Skin of body (tissue), 1 donor: ENCODE measurements at regions not wholly inside any gene's neighbourhood (a gene's known extent, or its start where the extent isn't known, plus 50 kb on each side); places are given as distances from the start of the nearest gene placed in this dataset.

ENCODE experiments used
- DNase-seq: peaks from one replicate; lab custom pipeline; 2025; lab: John Stamatoyannopoulos, UW

DNA sequence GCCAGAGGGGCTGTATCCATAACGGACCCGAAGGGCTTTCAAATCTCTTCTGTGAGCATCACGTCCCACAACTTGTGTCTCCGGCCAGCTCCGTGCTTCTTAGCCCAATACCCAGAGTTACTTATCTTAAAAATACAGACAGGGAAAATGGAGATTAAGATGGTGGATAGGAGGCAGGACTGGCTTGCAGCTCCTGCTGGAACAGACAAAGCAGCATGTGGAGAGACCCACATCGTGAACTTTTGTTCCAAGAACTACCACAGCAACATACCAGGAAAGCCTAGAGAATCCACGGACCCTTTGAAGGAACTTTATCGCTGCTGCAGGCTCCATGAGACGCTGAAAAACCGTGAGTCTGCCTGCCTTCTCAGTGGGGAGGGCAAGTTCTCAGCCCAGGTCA, 113.7 kb downstream of the RNASET2 start:
- no peak for DNase-seq

DNA sequence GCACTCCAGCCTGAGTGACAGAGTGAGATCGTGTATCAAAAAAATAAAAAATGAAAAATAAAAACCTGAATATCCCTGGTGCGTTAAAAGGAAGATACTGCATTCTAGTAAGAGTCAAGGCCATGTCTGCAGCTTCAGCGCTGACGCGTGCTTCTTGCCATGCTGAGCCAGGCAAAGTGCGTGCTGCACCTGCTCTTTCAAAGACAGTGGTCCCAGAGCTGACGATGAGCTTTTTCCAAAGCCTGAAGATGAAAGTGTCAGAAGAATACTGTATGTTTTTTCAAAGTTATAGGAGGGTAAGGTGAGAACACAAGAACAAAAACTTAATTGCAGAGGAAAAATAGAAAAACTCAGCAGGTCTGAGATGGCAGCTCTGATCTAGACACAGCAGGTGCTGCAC, 115.1 kb downstream of the RNASET2 start:
- DNase-seq = no peak

DNA sequence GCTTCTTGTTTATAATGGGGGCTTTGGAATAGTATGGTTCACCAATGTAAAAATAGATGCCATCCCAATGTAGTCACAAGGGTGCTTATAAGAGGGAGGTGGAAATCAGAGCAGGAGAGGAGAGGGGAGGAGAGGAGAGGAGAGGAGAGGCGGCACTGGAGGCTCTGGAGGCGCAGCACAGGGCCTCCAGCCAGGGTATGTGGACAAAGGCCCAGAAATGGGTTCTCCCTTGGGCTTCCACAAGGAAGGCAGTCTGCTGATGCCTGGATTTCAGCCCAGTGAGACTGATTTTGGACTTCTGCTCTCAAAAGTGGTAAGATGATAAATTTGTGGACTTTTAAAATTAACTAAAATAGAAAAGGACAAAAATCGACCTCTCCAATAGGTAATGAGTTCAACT, 116.8 kb downstream of the RNASET2 start:
- DNase-seq = no peak

DNA sequence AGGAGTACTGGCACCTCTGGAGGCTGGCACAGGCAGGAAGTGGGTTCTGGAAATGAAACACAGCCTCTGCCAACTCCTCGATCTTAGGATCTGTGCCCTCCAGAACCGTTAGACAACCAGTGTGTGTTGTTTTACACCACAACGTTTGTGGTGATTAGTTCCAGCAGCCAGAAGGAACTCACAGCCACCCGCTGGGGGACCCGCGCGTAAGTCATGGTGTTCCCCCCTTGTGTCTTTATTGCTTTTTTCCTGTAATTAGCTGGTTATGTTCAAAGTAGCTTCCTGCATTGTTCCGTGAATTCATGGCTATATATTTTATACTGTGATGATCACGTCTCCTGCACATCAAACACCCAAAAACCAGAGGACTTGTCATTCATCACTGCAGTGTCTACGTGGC, 117.4 kb downstream of the RNASET2 start:
- DNase-seq = no peak

DNA sequence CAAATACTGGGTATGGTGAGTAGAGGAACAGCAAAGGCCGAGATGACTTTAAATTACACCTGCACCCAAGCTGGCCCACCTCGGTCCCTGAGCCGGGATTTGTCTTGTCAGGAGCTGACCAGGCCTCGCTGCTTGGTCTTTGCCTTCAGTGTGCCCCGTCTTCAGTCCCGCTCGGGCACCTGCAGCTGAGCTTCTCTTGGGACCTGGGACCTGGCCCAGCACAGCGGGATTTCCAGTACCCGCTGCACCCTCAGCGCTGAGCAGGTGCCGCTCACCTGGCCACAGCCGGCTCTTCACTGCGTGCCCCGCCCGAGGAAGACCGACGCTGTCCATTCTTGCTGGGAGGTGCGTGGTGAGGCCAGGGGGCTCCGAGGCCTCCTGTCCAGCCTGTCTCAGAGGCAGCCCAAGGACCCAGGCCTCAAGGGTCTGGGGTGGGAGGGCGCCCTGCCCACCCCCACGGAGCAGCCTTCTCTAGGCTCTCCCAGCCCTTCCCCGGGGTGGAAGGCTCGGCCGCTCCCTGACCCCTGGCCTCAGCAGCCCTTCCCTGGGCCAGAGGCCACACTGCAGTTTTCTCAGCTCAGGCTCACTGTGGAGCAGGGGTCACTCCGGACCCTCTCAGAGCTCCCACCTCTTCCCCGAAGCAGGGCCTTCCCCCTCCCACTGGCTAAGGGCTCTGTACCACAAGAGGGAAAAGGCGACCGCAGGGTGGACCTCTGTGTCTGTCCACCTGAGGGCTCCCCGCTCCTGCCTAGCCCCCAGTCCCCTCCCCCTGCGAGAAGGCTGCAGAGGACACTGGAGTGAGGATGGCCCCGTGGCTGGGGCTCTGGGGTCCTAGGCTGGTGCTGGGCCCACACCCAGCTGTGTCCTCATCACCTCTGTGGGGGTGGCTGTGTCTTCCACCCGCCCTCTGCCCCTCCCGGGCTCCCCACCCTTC, 119.3 kb downstream of the RNASET2 start:
- DNase-seq = no peak

DNA sequence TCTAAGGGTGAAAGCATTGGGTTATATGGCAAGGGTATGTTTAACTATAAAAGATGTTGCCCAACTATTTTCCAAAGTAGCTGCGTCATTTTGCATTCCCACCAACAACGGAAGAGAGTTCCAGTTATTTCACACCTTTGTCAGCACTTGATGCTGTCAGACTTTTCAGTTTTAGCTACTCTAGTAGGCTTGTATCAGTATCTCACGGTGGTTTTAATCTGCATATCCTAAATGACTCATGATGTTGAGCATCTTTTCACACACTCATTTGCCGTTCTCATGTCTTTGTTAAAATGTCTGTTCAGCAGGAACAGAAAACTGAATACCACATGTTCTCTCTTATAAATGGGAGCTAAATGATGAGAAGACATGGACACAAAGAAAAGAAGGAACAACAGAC, 122.3 kb downstream of the RNASET2 start:
- DNase-seq = no peak

DNA sequence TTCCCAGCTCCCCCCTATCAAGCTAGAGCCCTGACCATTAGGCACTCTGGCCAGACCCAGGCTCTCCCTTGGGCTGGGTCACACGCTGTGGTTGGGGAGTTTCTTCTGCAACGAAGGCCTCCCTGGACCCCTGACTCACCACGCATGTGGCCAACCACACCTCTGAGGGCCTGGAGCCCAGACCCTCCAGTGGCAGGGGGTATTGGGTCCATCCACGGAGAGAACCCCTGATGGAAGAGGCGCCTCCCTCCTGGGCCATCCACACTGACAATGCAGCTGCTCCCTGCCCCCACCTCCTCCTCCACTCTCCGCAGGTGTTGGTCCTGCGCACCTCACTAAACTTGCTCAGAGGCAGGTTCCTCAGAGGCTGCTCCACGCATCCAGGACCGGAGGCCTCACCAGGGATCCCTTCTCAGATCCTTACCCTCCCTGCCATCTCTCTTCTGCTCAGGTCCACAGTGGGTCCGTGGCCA, 125.4 kb downstream of the RNASET2 start:
- DNase-seq = no peak

DNA sequence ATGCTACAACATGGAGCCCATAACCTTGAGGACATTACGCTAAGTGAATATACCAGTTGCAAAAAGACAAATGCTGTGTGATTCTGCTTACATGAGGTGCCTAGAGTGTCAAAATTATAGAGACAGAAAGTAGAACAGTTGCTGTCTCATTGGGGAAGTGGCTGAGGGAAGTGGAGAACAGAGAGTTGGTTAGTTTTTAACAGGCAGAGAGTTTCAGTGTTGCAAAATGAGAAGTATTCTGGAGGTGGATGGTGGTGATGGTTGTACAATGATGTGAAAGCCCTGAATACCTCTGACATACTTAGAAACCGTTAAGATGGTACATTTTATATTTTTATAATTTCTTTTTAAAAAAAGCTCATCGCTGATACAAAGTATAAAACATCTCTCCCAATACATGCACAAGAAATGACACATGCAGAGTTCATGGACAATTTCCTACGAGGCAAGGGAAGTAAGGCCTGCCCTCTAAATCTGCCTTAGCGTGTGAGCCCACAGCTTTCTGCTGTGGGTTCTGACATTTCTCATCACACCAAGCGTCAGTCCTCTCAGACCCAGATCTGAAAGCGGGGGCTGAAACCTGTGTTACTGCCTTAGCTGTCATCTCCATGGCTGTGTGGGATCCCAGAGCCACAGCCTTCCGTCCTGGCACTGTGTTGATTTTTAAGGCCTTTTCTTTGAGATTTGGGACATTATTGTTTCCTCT, 126.0 kb downstream of the RNASET2 start:
- no peak for DNase-seq

DNA sequence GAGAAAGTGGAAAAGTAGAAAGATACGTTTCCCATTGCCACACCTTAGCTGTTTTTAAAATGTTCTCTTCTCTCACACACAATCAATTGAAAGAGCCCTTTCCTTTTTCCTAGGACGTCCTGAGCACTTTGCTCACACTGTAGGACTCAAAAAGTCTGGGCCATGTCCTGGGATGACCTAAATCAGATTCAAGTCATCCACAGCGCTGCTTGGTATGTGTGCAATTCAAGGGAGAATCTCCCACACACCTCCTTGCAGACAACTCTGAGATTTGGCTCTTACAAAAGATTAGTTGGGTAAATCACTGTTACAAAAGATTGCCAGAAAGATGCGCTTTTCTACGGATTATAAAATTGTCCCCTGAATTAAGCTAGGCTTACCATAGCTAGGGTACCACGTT, 130.1 kb downstream of the RNASET2 start:
- no peak for DNase-seq

DNA sequence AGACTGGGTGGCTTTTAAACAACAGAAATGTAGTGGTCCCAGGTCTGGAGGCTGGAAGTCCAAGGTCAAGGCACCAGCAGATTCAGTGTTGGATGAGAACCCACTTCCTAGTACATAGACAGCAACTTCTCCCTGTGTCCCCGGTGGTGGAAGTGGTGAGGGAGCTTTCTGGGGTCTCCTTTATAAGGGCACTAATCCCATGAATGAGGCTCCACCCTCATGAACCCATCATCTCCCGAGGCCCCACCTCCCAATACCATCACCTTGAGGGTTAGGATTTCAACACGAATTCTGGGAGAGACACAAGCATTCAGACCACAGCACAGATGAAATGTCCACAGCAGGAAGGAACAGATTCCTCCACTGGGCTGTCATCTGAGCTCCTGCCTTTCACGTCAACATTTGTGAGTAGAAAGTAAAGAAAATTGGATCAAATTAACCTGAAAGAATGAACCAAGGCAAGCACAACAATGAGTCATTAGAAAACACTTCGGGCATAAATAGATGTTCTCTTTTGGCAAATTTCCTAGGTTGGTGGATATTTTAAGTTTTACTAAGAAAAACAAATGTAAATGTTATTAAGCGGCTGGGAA, 130.7 kb downstream of the RNASET2 start:
- no peak for DNase-seq

DNA sequence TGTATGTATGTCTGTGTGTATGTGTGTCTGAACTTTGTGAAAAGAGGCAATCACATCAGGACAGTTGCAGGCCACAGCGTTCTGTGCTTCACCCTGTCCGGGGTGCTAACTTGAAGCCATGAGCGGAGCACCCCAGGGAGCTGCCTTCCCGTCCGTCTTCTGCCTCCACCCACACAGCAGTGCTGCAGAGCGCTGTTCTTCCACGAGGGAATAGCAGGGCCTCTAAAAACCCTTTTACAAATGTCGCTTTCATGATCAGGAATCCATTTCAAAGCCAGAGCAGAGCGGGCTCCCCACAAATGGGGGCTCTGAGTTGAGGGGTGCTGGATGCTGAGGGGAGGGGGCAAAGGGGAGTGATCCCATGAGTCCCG, 131.5 kb downstream of the RNASET2 start:
- no peak for DNase-seq

DNA sequence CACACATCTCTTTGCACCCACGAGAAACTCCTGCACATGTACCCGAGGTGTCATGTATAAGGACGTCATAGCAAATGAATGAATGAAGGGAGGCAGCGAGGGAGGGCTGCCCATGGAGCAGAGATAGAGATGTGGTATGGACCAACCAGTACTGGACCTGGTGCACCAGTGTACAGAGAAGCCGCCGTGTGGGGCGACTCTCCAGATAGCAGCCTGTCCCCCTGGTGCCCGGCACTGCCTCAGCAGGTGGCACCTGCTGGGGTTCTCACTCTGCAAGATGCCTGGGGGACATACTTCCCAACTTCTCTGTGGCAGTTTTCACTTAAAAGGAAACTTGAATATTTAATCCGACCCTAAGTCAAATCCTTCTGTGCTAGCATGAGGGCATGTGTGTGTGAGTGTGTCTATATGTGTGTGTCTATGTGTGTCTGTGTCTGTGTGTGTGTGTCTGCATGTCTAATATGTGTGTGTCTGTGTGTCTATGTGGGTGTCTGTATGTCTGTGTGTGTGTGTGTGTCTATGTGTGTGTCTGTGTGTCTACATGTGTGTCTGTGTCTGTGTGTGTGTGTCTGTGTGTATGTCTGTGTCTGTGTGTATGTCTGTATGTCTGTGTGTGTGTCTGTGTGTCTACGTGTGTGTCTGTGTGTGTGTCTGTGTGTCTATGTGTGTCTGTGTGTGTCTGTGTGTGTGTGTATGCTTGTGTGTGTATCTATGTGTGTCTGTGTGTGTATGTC, 132.0 kb downstream of the RNASET2 start:
- DNase-seq = no peak

DNA sequence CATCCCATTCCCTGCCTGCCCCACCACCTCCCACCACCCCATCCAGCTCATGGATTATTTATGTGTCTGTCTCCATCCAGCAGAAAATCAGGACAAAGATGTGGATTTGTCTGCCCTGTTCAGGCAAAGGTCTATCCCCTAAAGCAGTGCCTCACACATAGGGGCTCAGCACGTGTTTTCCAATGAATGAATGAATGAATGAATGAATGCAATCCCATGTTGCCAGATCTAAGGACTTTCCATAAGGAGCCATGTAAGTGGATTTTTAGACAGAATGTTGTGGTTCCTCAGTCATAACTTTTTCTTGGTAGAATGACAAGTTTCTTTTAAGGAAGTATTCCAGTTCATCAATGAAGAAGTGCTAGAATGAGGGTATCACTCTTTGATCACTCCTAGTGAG, 133.7 kb downstream of the RNASET2 start:
- no peak for DNase-seq

DNA sequence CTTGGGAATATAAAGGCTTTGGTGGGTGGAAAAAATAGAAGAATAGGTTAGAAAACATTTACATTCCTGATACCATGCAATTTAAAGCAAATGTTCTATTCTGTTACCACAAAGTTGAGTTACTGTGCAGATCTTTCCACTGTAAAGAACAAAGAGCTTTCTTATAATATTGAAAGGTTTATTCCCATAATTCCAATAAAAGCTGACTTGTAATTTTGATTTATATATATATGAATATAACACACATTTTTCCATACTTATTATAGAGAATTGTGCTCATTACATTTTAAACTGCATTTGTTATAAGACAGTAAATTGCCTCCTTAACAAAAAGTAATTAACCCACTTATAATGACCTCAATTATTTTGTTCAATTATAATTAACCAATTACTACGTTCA, 135.9 kb downstream of the RNASET2 start:
- DNase-seq = no peak

DNA sequence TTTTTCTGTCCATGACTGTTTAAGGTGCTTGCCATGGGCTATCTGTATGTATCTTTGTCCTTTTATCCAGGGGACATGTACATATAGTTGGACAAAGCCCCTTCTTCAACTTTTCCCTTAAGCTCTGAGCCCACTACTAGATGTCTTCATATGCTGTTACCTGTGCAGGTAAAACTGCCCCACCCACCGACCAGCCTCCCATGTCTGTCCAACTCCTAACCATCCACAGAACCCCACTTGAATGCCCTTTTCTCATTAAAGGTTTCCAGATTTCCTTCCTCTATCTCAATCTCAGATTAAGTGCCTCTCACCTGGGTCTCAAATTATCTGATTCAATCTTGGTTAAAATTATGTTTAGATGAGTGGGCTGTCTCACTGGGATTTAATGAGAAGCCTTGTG, 136.3 kb downstream of the RNASET2 start:
- no peak for DNase-seq

DNA sequence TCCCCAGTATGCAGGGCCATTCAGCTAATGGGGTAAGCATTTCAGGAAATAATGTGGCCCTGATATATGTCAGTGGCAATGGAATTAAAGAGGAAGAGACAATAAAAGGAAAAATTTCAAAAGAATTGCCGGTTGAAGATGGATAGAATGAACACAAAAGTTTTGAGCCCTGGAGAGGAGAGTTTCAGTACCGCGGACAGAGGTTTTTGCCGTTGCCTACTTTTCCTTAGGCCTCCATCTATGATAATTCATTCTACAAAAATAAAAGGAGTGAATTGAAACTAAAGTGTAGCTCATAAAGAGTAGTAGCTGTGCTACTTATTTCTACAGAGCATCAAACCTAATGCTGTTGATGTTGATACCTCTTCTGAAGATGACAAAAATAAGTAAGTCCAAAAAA, 140.7 kb downstream of the RNASET2 start:
- no peak for DNase-seq

DNA sequence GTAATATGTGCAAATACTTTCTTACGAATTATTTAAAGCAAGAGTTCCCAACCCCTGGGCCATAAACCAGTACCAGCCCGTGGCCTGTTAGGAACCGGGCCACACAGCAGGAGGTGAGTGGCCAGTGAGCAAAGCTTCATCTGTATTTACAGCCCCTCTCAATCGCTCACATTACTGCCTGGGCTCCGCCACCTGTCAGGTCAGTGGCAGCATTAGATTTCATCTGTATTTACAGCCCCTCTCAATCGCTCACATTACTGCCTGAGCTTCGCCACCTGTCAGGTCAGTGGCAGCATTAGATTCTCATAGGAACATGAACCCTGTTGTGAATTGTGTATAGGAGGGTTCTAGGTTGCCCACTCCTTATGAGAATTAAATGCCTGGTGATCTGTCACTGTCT, 142.0 kb downstream of the RNASET2 start:
- DNase-seq = no peak

DNA sequence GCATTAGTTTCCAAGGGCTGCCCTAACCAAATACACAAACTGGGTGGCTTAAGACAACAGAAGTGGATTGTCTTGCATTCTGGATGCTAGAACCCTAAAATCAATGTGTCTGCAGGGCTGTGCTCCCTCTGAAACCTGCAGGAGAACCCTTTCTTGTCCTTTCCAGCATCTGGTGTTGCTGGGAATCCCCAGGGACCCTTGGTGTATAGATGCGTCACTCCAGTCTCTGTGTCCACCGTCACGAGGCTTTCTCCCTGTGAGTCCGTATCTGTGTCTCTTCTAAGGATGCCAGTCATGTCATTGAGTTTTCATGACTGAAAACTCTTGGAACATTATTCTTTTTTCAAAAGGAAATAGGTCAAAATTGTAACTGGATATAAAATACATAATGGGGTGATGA, 142.9 kb downstream of the RNASET2 start:
- no peak for DNase-seq

DNA sequence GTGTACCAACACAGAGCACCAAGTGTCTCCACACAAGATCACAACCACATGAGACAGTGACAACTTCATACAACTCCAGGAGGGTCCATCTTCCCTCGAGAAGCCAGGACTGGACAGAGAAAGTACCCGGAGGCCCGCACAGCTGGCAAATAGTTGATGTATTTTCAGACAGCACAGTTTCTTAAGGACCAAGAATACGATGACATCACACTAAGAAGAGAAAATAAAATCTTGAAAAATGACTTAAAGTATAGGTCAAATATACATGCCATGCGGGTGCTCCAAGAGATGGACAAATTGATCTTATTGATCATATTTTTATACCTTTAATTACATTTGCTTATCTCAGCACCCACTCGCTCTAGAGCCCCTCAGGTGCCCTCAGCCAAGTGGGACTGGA, 145.5 kb downstream of the RNASET2 start:
- DNase-seq = no peak

DNA sequence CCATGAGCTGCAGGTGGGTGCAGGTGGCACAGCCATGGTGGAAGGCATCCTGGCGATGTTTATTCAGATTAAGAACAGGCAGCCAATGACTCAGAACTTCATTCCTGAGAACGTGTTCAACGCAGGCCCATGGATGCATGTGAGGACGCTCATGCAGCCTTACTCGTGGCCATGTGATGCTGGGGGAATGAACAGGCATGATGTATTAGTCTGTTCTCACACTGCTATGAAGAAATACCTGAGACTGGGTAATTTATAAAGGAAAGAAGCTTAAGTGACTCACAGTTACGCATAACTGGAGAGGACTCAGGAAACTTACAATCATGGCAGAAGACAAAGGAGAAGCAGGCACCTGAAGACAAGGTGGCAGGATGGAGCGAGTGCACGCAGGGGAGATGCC, 146.6 kb downstream of the RNASET2 start:
- no peak for DNase-seq

DNA sequence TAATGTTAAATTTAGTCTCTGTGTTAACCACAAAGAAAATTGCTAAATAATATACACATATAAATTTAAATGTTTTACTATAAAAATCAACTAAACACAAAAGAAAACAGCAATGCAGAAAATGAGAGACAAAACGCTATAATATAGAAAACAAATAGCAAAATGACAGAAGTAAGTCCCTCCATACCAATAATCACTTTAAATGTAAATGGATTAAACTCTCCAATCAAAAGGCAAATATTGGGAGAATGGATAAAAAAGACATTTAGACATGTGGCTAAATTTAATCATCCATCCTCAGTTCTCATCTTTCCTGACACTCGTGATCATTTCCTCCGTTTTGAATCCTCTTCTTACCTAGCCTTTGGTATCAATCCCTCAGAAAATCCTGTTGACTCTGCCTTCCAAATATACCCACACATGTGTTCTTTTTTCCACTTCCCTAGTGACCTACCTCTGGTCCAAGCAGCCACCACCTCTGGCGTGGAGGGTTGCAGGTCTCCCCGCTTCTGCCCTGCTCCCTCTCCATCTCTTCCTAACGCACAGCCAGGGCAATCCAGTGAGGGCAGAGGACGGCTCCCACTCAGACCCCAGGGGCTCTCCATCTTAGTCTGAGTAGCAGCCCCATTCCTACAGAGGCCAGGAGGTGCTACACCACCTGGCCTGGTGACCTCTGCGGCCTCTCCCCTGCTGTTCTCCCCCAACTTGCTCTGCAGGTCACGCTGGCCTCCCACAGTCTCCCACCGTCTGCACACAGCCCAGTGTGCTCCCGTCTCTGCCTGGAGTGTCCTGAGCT, 149.2 kb downstream of the RNASET2 start:
- DNase-seq = no peak
